GM19324 (cell line): ENCODE measurements at regions not wholly inside any gene's neighbourhood (a gene's known extent, or its start where the extent isn't known, plus 50 kb on each side); places are given as distances from the start of the nearest gene placed in this dataset.
"Not testable (repeated sequence)": the region's sequence is repeated elsewhere in the genome, so short reads cannot be mapped to it uniquely, and the experiment has no call there.

Experiments used
- ATAC-seq: cut with Tn5 transposase; IDR thresholded peaks from one replicate; pipeline ENCODE4 v1.9.1; 2021; ENCODE audit warnings: mild to moderate bottlenecking, moderate library complexity; ENCODE audit not compliant: unreplicated experiment, low FRiP score

DNA sequence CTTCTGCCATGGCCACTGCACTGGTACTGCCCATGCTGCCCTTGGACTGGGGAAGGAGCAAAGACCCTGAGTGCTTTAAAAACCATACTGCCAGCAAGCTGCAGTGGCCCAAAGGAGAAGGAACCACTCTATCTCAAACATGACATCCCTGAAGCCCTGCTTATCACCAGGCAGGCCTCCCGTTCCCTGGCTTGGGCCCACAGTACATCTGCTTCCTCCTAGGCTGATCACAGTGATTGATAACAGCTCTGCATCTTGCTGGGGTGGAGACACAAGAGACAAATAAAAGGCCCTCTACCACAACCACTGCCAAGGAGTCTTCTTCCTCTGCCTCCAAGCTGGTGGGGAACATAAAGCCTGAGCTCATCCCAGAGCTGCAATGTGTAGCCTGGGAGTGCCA is 567.5 kb downstream of the TRHDE start:
- no peak for ATAC-seq

GRCh38 chr12:72863671-72864070 is 591.5 kb downstream of the TRHDE start:
- no peak for ATAC-seq

DNA sequence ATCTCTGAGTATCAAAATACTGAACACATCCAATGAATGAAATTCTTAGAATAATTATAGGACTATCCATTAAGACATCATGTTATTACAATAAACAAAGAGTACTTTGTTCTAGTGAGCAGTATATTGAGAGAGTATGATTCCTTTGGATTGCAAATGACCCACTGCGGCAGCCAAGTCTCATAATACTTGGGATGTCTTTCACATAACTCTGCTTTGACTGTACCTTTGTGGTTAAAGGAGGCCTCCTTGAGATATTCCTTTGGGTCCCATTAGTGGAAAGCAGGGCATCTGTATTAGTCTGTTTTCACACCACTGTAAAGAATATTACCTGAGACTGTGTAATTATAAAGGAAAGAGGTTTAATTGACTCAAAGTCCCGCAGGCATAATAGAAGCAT is 593.8 kb downstream of the TRHDE start:
- no peak for ATAC-seq

DNA sequence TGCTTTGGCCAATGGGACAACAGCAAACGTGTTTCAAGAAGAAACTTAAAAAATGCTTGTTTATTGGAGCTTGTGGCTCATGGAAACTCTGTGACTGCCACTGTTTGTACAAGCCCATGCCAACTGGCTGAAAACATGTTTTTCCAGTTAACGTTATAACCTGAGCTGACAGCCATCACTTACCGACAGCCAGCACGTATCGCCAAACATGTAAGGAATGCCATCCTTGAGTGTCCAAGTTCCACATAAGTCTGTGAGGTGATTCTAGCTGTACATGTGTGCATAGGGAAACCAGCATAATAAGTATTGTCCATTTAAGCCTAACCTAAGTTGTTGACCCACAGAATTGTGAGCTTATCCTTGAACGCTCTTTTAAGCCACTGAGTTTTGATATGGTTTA is 596.9 kb downstream of the TRHDE start:
- ATAC-seq = no peak

DNA sequence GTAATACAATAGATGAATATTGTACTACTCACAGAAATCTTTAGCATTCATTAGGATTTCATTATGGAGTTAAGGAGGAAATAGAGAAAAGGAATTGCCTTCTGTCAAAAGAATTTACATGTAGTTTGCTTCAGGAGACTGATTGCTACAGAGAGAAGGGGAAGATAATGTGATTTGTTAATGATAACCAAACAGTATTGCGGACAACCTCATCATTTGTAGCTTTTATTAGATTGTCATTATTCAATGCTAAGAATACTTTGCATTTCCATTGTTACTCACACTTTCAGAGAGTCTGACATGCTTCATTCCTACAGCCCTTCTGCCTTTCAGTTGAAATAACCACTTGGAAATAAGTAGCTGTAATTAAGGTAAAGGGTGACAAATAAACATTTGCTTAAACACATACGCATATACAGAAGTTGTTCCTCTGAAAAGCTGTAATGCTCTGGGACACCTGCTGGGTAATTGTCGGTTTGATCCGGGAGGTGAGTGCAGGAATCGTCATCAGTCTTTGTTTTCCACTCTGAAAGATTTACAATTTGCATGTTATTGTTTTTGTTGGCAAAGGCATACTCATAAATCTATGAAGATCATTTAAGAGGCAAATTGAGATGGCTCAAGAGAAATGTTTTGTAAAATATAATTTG is 600.2 kb downstream of the TRHDE start:
- no peak for ATAC-seq

DNA sequence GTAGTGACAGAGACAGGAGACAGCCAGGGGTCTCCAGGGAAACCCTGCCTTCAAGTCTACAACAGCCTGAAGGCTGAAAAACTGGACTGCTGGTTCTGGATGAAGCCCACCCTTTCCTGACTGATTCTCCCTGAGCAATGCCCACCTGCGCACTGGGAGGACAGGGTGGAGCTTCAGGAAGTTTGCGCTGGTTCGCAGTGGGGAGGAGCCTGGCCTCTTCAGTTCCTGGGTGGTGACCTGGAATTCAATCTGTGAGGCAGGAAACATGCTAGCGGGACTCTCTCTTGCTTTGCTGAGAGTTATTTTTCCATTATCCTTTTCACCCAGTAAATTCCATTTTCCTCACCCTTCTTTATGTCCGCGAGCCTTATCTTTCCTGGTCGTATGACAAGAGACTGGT is 600.8 kb downstream of the TRHDE start:
- ATAC-seq = no peak

DNA sequence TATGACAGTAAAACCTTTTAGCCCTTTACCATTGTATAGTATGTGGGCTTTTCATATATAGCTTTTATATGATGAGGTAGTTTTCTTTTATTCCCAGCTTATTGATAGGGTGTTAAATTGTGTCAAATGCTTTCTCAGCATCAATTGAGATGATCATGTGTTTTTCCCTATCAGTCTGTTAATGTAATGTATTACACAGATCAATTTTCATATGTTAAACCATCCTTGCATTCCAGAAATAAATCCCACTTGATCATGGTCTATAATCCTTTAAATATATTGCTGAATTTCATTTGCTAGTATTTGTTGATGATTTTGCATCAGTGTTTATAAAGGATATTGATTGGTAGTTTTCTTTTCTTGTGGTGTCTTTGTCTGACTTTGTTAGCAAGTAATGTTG is 603.9 kb downstream of the TRHDE start:
- ATAC-seq = no peak

GRCh38 chr12:72888693-72889092 is 616.5 kb downstream of the TRHDE start:
- no peak for ATAC-seq

- no peak for ATAC-seq
Measured at GRCh38 chr12:72889791-72890190, 617.6 kb downstream of the TRHDE start.

DNA sequence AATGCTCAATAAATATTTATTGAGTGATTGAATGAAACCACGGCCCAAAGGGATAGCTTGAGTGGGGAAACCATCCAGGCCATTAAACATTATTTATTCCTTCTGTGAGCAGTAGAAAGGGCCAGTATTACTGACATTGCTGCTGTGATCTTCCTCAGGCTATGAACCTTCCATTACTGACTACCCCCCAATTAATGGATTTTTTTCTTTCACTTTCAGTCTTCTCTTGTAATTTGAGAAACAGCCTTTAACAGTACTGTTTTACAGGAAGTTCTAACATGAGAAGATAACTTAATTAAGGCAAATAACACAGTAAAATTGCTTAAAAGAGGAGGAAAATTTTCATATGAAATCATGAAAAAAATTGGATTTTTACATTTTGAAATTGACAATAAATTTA is 629.5 kb downstream of the TRHDE start:
- no peak for ATAC-seq

DNA sequence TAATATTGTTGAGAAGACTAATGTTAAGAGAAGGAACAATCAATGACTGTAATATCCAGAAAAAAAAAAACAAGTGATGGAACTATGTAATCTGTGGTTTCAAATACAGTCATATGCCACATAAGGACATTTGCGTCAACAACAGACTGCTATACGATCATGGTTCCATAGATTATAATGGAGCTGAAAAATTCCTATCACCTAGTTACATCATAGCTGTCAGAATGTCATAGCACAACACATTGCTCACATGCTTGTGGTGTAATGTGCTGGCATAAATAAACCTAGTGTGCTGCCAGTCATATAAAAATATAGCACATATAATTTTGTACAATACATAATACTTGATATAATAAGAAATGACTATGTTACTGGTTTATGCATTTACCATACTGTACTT is 653.5 kb downstream of the TRHDE start:
- no peak for ATAC-seq

GRCh38 chr12:72931838-72932237 is 659.7 kb downstream of the TRHDE start:
- not testable (repeated sequence) for ATAC-seq

DNA sequence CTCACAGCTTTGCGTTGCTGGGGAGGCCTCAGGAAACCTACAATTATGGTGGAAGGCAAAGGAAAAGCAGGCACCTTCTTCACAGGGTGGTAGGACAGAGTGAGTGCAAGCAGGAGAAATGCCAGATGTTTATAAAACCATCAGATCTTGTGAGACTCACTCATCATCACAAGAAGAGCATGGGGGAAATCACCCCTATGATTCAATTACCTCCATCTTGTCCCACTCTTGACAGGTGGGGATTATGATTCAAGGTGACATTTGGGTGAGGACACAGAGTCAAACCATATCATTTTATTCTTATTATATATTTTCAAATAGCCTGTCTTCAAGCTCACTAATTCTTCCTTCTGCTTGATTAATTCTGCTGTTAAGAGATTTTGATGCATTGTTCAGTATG is 665.3 kb downstream of the TRHDE start:
- no peak for ATAC-seq

GRCh38 chr12:72957454-72957853 is 685.3 kb downstream of the TRHDE start:
- ATAC-seq = no peak

DNA sequence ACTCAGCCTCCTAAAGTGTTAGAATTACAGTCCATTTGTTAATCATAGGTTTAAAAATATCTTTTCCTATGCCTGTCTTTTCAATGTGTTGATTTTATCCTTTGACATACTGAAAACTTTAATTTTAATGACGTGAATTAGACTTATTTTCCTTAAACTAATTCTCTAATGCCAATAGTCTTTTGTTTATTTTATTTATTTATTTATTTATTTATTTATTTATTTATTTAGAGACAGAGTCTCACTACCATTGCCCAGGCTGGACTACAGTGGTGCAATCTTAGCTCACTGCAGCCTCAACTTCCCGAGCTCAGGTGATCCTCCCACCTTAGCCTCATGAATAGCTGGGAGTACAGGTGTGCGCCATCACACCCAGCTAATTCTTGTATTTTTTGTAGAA is 694.5 kb downstream of the TRHDE start:
- no peak for ATAC-seq

GRCh38 chr12:72974954-72975555 is 702.9 kb downstream of the TRHDE start:
- ATAC-seq = no peak

GRCh38 chr12:72978999-72979398 is 706.8 kb downstream of the TRHDE start:
- ATAC-seq = no peak

- no peak for ATAC-seq
Measured at GRCh38 chr12:72982356-72982755, 710.2 kb downstream of the TRHDE start.

DNA sequence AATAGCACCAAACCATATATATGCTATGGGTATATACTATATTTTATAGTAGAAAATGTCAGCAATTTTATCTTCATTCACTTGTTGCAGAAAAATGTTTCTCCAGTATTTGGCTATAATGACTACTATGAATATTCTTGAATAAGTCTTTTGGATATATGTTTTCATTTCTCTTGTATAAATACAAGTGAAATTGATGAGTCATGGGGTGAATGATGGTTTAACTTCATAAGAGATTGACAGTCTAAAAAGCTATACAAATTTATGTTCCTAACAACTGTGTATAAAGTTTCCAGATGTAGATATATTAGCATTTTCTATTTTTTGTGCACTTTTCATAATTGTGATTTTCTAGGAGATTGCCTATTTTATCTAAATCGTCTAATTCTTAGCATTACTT is 714.8 kb downstream of the TRHDE start:
- ATAC-seq = no peak

DNA sequence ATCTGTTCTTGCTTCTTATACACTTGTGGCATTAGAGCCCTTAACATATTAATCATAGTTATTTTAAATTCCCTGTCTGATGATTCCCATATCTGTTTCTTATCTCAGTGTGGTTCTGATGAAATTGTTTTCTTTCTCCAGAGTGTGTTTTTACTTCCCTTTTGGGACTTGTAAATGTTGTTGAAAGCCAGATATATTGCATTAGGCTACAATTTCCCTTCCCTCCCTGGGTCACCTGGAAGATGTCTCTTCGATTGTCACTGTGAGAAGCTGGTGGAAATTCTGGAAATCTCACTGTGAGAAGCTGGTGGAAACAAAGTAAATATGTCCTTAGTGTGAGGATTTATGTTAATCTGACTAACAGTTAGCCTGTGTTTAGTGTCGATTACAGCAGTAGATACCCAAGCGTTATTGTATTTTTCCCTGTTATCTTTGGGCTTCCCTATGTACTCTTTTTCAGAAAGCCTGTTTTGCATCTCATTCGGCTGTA is 717.3 kb downstream of the TRHDE start:
- no peak for ATAC-seq

DNA sequence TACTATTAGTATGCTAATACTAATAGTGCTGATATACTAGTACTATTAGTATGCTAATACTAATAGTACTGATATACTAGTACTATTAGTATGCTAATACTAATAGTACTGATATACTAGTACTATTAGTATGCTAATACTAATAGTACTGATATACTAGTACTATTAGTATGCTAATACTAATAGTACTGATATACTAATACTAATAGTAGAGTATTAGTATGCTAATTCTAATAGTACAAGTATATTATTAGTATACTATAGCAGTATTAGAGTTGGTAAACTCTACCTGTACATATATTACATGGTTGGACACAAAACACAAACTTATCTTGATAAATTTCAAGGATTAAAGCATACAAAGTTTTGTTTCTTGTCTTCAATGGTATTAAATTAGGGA is 722.9 kb downstream of the TRHDE start:
- ATAC-seq = not testable (repeated sequence)

DNA sequence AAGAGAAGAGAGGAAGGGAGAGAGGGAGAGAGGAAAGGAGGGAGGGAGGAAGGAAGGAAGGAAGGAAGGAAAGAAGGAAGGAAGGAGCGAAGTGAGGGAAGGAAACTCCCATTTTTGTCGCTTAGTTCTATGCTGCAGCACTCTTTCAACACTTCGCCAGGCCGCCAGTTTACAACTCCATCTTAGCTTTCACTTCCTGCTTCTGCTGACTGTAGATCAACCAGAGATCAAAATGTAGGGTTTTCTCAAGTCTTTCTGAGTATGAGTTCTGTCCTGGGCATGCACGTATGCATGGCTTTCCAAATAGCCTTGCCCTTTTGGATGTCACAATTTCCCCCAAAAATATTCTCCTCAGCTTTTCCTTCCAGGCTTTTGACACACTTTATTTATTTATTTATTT is 723.4 kb downstream of the TRHDE start:
- no peak for ATAC-seq
